Left lung (tissue), 4 donors: ENCODE measurements at regions not wholly inside any gene's neighbourhood (a gene's known extent, or its start where the extent isn't known, plus 50 kb on each side); places are given as distances from the start of the nearest gene placed in this dataset.

Experiments used
- ATAC-seq: fragments of 200-7000 bp; cut with Tn5 transposase; one replicate; pipeline ENCODE4 v1.9.1; 2020; ENCODE audit warnings: moderate library complexity
- DNase-seq, 4 donors: peaks; one replicate each; pipeline ENCODE4 v3.0.0-alpha.2; 2013 to 2020
- H3K27ac ChIP-seq, 2 donors: fragments of 200-600 bp; sonication (generic) in 1 of 2; one replicate each; pipeline versions ENCODE4 v1.5.0 to v1.8.0; 2020 to 2021
- H3K27me3 ChIP-seq, 2 donors: fragments of 200-600 bp; sonication (generic) in 1 of 2; one replicate each; pipeline versions ENCODE4 v1.5.0 to v1.8.0; 2020 to 2021
- H3K36me3 ChIP-seq, 2 donors: fragments of 200-600 bp; sonication (generic) in 1 of 2; one replicate each; pipeline versions ENCODE4 v1.5.0 to v1.8.0; 2020 to 2021
- H3K4me1 ChIP-seq, 2 donors: fragments of 200-600 bp; one replicate each; pipeline ENCODE4 v1.8.0; 2021
- H3K4me3 ChIP-seq, 2 donors: fragments of 200-600 bp; sonication (generic) in 1 of 2; one replicate each; pipeline versions ENCODE4 v1.5.0 to v1.8.0; 2020 to 2021; ENCODE audit warnings: mild to moderate bottlenecking in 1 of 2
- H3K9me3 ChIP-seq, 2 donors: fragments of 200-600 bp; sonication (generic) in 1 of 2; one replicate each; pipeline versions ENCODE4 v1.5.0 to v1.8.0; 2020 to 2021
- CTCF ChIP-seq, 2 donors: fragments of 200-600 bp; sonication (generic) in 1 of 2; IDR thresholded peaks; one replicate each; pipeline versions ENCODE4 v1.5.0 to v1.8.0; 2021; ENCODE audit warnings: antibody characterized with exemption in 2 of 2
- intact Hi-C, 2 donors: fragments of 100-400 bp; cut with DNase I; formaldehyde crosslinking; loops; one replicate each; pipeline versions ENCODE4 v1.11.2 to v1.14.2; 2022
- donor health status: DM: no; HTN: yes; CAD: no.
- donor health status: DM: no; HTN: no; CAD: no.

- H3K27ac ChIP-seq = no peak overlapping the region
- ATAC-seq (no peak), DNase-seq (no peak)
- TF ChIP-seq CTCF (IDR thresholded peaks at IDR 0.05) = no peak
- H3K4me3 ChIP-seq = no peak overlapping the region
- H3K36me3 ChIP-seq = no peaks in the 10 kb centered on the region
- H3K4me1 ChIP-seq = no peaks in the 10 kb centered on the region
- no peaks in the 10 kb centered on the region for H3K9me3 ChIP-seq
- intact Hi-C loops = no loop called here
- no peaks in the 10 kb centered on the region for H3K27me3 ChIP-seq
Measured at GRCh38 chr7:96526496-96526895, 183.2 kb downstream of the SEM1 start.

- no peak for DNase-seq
- H3K4me3 ChIP-seq = no peak overlapping the region
- intact Hi-C loops = no loop called here
- no peaks in the 10 kb centered on the region for H3K4me1 ChIP-seq
- H3K27me3 ChIP-seq = no peaks in the 10 kb centered on the region
- no peak overlapping the region for H3K27ac ChIP-seq
- no peaks in the 10 kb centered on the region for H3K9me3 ChIP-seq
- no peak for TF ChIP-seq CTCF (IDR thresholded peaks at IDR 0.05)
- no peaks in the 10 kb centered on the region for H3K36me3 ChIP-seq
- no peak for ATAC-seq
Measured at GRCh38 chr7:96521068-96521894, 188.4 kb downstream of the SEM1 start.

- no peaks in the 10 kb centered on the region for H3K4me1 ChIP-seq
- intact Hi-C loops = no loop called here
- no peak overlapping the region for H3K27ac ChIP-seq
- peak; percentile 41 for ATAC-seq
- H3K36me3 ChIP-seq = no peaks in the 10 kb centered on the region
- no peaks in the 10 kb centered on the region for H3K9me3 ChIP-seq
- TF ChIP-seq CTCF (IDR thresholded peaks at IDR 0.05) = no peak
- peak in 2 of 4 donors; percentile 34 to 56 for DNase-seq
- no peaks in the 10 kb centered on the region for H3K27me3 ChIP-seq
- no peak overlapping the region for H3K4me3 ChIP-seq
Measured at GRCh38 chr7:96508371-96508770, 186.5 kb upstream of the SLC25A13 start.

- Histone ChIP-seq H3K36me3 (no peaks in the 10 kb centered on the region), H3K4me3 (no peak overlapping the region), H3K4me1 (no peaks in the 10 kb centered on the region), H3K27me3 (no peaks in the 10 kb centered on the region), H3K9me3 (no peaks in the 10 kb centered on the region), H3K27ac (no peak overlapping the region)
- ATAC-seq = no peak
- TF ChIP-seq CTCF (IDR thresholded peaks at IDR 0.05) = no peak
- intact Hi-C loops = no loop called here
- DNase-seq = no peak
Measured at GRCh38 chr7:96503597-96503996, 181.7 kb upstream of the SLC25A13 start.

- Histone ChIP-seq H3K9me3 (no peaks in the 10 kb centered on the region), H3K27me3 (no peaks in the 10 kb centered on the region), H3K4me1 (no peaks in the 10 kb centered on the region), H3K27ac (no peak overlapping the region), H3K36me3 (no peaks in the 10 kb centered on the region), H3K4me3 (no peak overlapping the region)
- no peak for TF ChIP-seq CTCF (IDR thresholded peaks at IDR 0.05)
- DNase-seq = no peak
- intact Hi-C loops = no loop called here
- no peak for ATAC-seq
Measured at GRCh38 chr7:96501318-96501717, 179.4 kb upstream of the SLC25A13 start.
